Esophagus muscularis mucosa (tissue), 4 donors: ENCODE measurements at regions not wholly inside any gene's neighbourhood (a gene's known extent, or its start where the extent isn't known, plus 50 kb on each side); places are given as distances from the start of the nearest gene placed in this dataset.

Source experiments
- DNase-seq: peaks from one replicate; pipeline ENCODE4 v3.0.0-alpha.2; 2017; ENCODE audit errors: extremely low spot score
- H3K27ac ChIP-seq, 4 donors: fragments of 200-600 bp; sonication (generic); replicated peaks in 1 of 4; 1 replicate in 3 of 4; 2 replicates in 1 of 4; pipeline ENCODE4 v1.5.1; 2016 to 2019; ENCODE audit warnings: mild to moderate bottlenecking in 1 of 4
- H3K27me3 ChIP-seq, 4 donors: fragments of 200-600 bp; sonication (generic); one replicate each; pipeline versions ENCODE4 v1.5.1 to v1.6.0; 2016 to 2019
- H3K36me3 ChIP-seq, 4 donors: fragments of 200-600 bp; sonication (generic); one replicate each; pipeline ENCODE4 v1.5.1; 2016 to 2019
- H3K4me1 ChIP-seq, 4 donors: fragments of 200-600 bp; sonication (generic); one replicate each; pipeline ENCODE4 v1.5.1; 2016 to 2019
- H3K4me3 ChIP-seq, 4 donors: fragments of 200-600 bp; sonication (generic); 1 replicate in 2 of 4; 2 replicates in 2 of 4; pipeline ENCODE4 v1.5.1; 2016 to 2019; ENCODE audit warnings: mild to moderate bottlenecking in 4 of 4, moderate library complexity in 1 of 4
- H3K9me3 ChIP-seq, 4 donors: fragments of 200-600 bp; sonication (generic); 1 replicate in 3 of 4; 2 replicates in 1 of 4; pipeline ENCODE4 v1.5.1; 2016 to 2019
- EP300 ChIP-seq: sonication (generic); formaldehyde crosslinking; IDR thresholded peaks from one replicate; pipeline ENCODE4 v1.6.1; 2017; ENCODE audit warnings: antibody characterized with exemption
- POLR2A ChIP-seq: fragments of 450-650 bp; IDR thresholded peaks from one replicate; pipeline ENCODE4 v1.6.1; 2017; ENCODE audit warnings: antibody characterized with exemption, moderate library complexity, mild to moderate bottlenecking, low read depth
- POLR2AphosphoS5 ChIP-seq, 2 donors: sonication (generic); formaldehyde crosslinking; IDR thresholded peaks; one replicate each; pipeline ENCODE4 v1.6.1; 2017; ENCODE audit warnings: antibody characterized with exemption in 2 of 2
- WGBS: methylation state at CpG from one replicate; pipeline ENCODE4 v1.1.5; 2018; 5-methylcytosine and 5-hydroxymethylcytosine counted together
- intact Hi-C: fragments of 100-400 bp; cut with DNase I; formaldehyde crosslinking; loops from one replicate; pipeline ENCODE4 v1.15.1; 2023
- TF ChIP-seq, protein P1 (sequence below), 3 experiments: fragments of 200-600 bp in 2 of 3; fragments of 450-650 bp in 1 of 3; sonication (generic) in 2 of 3; IDR thresholded peaks; one replicate each; pipeline ENCODE4 v1.5.1; 2017 to 2019; ENCODE audit warnings: antibody characterized with exemption in 3 of 3, mild to moderate bottlenecking in 2 of 3, moderate library complexity in 1 of 3

DNA sequence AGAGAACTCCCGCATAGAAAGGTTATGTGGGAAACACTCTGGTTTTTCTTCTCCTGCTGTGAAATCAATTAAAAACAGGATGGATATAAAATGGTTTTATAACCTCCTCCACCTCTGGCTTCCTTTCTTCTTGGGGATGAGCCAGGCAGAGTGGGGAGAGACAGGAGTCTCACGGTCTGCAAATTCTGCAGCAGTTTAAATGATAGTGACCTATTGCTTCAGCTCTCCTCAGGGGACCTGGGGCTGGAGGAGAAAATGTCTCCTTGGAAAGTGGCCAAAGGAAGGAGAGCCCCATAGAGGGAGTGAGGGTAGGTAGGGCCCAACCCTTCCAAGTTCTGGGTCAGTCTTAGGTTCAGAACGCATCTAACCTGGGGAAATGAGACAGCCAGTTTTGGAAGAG, 118.8 kb downstream of the MTX3 start:
- TF ChIP-seq POLR2A (no peak), POLR2AphosphoS5 (IDR thresholded peaks at IDR 0.05) (no peak), EP300 (no peak)
- TF ChIP-seq, protein P1, sequence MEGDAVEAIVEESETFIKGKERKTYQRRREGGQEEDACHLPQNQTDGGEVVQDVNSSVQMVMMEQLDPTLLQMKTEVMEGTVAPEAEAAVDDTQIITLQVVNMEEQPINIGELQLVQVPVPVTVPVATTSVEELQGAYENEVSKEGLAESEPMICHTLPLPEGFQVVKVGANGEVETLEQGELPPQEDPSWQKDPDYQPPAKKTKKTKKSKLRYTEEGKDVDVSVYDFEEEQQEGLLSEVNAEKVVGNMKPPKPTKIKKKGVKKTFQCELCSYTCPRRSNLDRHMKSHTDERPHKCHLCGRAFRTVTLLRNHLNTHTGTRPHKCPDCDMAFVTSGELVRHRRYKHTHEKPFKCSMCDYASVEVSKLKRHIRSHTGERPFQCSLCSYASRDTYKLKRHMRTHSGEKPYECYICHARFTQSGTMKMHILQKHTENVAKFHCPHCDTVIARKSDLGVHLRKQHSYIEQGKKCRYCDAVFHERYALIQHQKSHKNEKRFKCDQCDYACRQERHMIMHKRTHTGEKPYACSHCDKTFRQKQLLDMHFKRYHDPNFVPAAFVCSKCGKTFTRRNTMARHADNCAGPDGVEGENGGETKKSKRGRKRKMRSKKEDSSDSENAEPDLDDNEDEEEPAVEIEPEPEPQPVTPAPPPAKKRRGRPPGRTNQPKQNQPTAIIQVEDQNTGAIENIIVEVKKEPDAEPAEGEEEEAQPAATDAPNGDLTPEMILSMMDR (IDR thresholded peaks at IDR 0.05), result no peak
- H3K9me3 ChIP-seq, result peaks cover 0 to 6% (median 0%) of the 10 kb centered on the region in 4 donors
- no peak overlapping the region for H3K4me3 ChIP-seq
- peaks cover 0 to 6% (median 2%) of the 10 kb centered on the region in 4 donors for H3K4me1 ChIP-seq
- peaks cover 0 to 14% (median 0%) of the 10 kb centered on the region in 4 donors for H3K27me3 ChIP-seq
- DNase-seq, result peak; percentile 70
- intact Hi-C loops, result no loop called here
- H3K36me3 ChIP-seq, result no peaks in the 10 kb centered on the region
- WGBS, result 61% methylated on average over 3 of the region's 3 CpGs
- no peak overlapping the region for H3K27ac ChIP-seq

DNA sequence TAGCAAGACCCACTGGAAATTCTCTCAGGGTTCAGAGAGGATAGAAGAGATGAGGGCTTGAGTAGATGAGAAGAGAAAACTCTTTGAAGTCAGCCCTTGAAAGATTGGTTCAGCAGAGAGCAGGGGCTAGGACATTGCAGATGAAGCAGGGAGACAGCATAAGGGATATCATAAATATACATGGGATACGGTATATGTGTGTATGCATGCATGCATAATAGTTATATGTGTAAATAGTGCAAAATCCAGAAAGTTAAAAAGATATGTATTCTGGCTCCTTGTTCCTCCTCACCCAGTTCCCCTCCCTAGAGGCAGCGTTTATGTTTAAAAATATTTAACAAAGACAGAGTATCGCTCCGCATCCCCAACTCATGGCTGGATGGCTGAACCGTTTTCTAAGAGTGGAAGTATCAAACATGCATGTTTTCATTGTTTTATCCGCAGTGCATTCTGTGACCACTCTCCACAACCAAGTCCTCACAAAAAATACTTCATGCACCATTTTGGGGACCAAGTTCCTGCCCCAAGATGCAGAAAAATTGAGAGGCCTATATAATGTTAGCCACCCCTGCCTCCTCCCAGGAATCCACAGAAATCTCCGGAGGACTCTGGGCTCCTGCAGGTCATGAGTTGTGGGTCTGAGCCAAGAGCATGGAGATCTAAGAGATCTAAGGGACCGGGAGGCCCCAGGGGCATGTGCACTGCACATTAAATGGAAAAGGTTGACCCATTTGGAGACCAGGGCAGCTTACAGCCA, 119.5 kb downstream of the MTX3 start:
- intact Hi-C loops, result no loop called here

DNA sequence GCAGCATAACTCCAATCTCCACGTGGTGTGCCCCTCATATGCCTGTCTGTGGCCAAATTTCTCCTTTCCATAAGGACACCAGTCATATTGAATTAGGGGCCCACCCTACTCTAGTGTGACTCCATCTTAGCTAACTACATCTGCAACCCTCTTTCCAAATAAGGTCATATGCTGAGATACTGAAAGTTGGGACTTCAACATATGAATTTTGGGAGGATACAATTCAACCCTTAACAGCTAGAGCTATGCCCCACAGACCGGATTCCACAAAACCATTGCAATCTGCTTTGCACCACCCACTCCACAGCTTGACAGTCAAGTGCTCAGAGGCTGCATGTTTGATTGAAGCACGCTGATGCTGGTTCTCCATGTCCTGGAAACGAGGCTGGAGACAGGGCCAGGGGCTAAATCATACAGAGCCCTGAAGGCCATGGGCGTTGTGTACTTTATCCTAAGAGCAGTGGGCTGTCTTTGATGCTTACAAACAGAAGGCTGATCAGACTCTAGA, 122.8 kb downstream of the MTX3 start:
- intact Hi-C loops, result no loop called here
- H3K4me3 ChIP-seq, result no peak overlapping the region
- 61% methylated on average over 4 of the region's 5 CpGs for WGBS
- peak; percentile 68 for DNase-seq
- peaks cover 0 to 3% (median 1%) of the 10 kb centered on the region in 4 donors for H3K4me1 ChIP-seq
- H3K27me3 ChIP-seq, result peaks cover 0 to 14% (median 0%) of the 10 kb centered on the region in 4 donors
- no peaks in the 10 kb centered on the region for H3K36me3 ChIP-seq
- TF ChIP-seq POLR2AphosphoS5 (IDR thresholded peaks at IDR 0.05) (no peak), POLR2A (no peak), EP300 (no peak)
- TF ChIP-seq, protein P1 (IDR thresholded peaks at IDR 0.05), result no peak
- no peak overlapping the region for H3K27ac ChIP-seq
- H3K9me3 ChIP-seq, result peaks cover 0 to 6% (median 0%) of the 10 kb centered on the region in 4 donors

More for the DNA sequence above, 119.5 kb downstream of the MTX3 start:
- 82% methylated on average over 8 of the region's 8 CpGs for WGBS
- Histone ChIP-seq H3K4me1 (peaks cover 0 to 6% (median 2%) of the 10 kb centered on the region in 4 donors), H3K27me3 (peaks cover 0 to 14% (median 0%) of the 10 kb centered on the region in 4 donors), H3K4me3 (no peak overlapping the region), H3K27ac (no peak overlapping the region), H3K36me3 (no peaks in the 10 kb centered on the region), H3K9me3 (peaks cover 0 to 6% (median 0%) of the 10 kb centered on the region in 4 donors)
- peak; percentile 74 for DNase-seq
- TF ChIP-seq POLR2AphosphoS5 (IDR thresholded peaks at IDR 0.05) (no peak), POLR2A (no peak)
- TF ChIP-seq, protein P1 (IDR thresholded peaks at IDR 0.05), result no peak

DNA sequence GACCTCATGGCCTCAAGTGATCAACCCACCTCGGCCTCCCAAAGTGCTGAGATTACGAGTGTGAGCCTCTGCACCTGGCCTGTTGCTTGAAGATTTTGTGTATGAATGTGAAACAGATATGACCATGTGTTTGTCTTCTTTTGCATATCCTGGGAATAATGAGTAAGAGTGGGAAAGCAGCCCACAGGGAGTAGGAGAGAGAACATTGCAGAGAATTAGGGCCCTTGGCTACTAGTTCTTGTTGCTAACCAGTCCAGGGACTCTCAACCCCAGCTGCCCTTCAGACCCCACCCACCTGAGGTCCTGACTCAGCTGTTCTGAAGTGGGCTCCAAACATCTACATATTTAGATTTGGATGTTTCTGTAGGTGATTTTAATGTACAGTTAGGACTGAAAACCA, 125.5 kb downstream of the MTX3 start:
- Histone ChIP-seq H3K36me3 (no peaks in the 10 kb centered on the region), H3K27ac (no peak overlapping the region), H3K9me3 (peaks cover 0 to 6% (median 0%) of the 10 kb centered on the region in 4 donors), H3K4me1 (no peaks in the 10 kb centered on the region), H3K27me3 (peaks cover 0 to 10% (median 0%) of the 10 kb centered on the region in 4 donors), H3K4me3 (no peak overlapping the region)
- 70% methylated on average over 2 of the region's 2 CpGs for WGBS
- TF ChIP-seq POLR2AphosphoS5 (IDR thresholded peaks at IDR 0.05) (no peak), EP300 (no peak), POLR2A (no peak)
- TF ChIP-seq, protein P1 (IDR thresholded peaks at IDR 0.05), result no peak
- DNase-seq, result peak; percentile 29
- intact Hi-C loops, result no loop called here
